ENCODE measurements at regions not wholly inside any gene's neighbourhood (a gene's known extent, or its start where the extent isn't known, plus 50 kb on each side); places are given as distances from the start of the nearest gene placed in this dataset.
"Not testable (repeated sequence)": the region's sequence is repeated elsewhere in the genome, so short reads cannot be mapped to it uniquely, and the experiment has no call there.

GRCh38 chr10:29702273-29703164 is 67.7 kb upstream of the SVIL start:
- CTCF ChIA-PET, result interaction anchor here (0.6 to 1.4 kb wide), 3 partner anchors 14 to 547 kb away, joined by 3 to 7 read pairs (median 5); no protein-coding TSS in a partner anchor
- no peak for DNase-seq (ENCODE audit: low read depth, low spot score)

GRCh38 chr10:29701306-29701705 is 66.5 kb upstream of the SVIL start:
- H3K9me3 ChIP-seq (ENCODE audit: control insufficient read depth, insufficient read depth, low read length), result no peaks in the 10 kb centered on the region
- H3K27me3 ChIP-seq (ENCODE audit: control insufficient read depth, insufficient read depth, low read length), result no peaks in the 10 kb centered on the region
- ChIA-PET CTCF (interaction anchor here (1.1 kb wide), 1 partner anchor 205 kb away, joined by 3 read pairs; no protein-coding TSS in a partner anchor), POLR2A (no interaction called here)
- no peak for DNase-seq (ENCODE audit: low read depth, low spot score)
- H3K4me3 ChIP-seq (ENCODE audit: low read depth, low read length), result no peak overlapping the region
- TF ChIP-seq CTCF (IDR thresholded peaks at IDR 0.05; ENCODE audit: low read depth, low read length), result no peak
- H3K27ac ChIP-seq (ENCODE audit: low read depth, low read length), result no peak overlapping the region

More at GRCh38 chr10:29702273-29703164, 67.7 kb upstream of the SVIL start:
- H3K27me3 ChIP-seq (ENCODE audit: control insufficient read depth, insufficient read depth, low read length), result no peaks in the 10 kb centered on the region
- H3K27ac ChIP-seq (ENCODE audit: low read depth, low read length), result no peak overlapping the region
- no peaks in the 10 kb centered on the region for H3K9me3 ChIP-seq (ENCODE audit: control insufficient read depth, insufficient read depth, low read length)
- POLR2A ChIA-PET, result no interaction called here
- no peak overlapping the region for H3K4me3 ChIP-seq (ENCODE audit: low read depth, low read length)
- TF ChIP-seq CTCF (IDR thresholded peaks at IDR 0.05; ENCODE audit: low read depth, low read length), result no peak

GRCh38 chr10:29699621-29700020 is 64.8 kb upstream of the SVIL start:
- Histone ChIP-seq H3K4me3 (ENCODE audit: low read depth, low read length) (no peak overlapping the region), H3K27me3 (ENCODE audit: control insufficient read depth, insufficient read depth, low read length) (no peaks in the 10 kb centered on the region)
- POLR2A ChIA-PET, result interaction anchor here (0.7 kb wide), 1 partner anchor 81 kb away, joined by 6 read pairs; no protein-coding TSS in a partner anchor

GRCh38 chr10:29698773-29699490 is 64.2 kb upstream of the SVIL start:
- TF ChIP-seq CTCF (IDR thresholded peaks at IDR 0.05; ENCODE audit: low read depth, low read length), result no peak
- Histone ChIP-seq H3K27ac (ENCODE audit: low read depth, low read length) (no peak overlapping the region), H3K4me3 (ENCODE audit: low read depth, low read length) (no peak overlapping the region), H3K9me3 (ENCODE audit: control insufficient read depth, insufficient read depth, low read length) (no peaks in the 10 kb centered on the region), H3K27me3 (ENCODE audit: control insufficient read depth, insufficient read depth, low read length) (no peaks in the 10 kb centered on the region)
- POLR2A ChIA-PET, result interaction anchor here (0.8 kb wide), 1 partner anchor 10 kb away, joined by 5 read pairs; no protein-coding TSS in a partner anchor
- CTCF ChIA-PET, result no interaction called here
- no peak for DNase-seq (ENCODE audit: low read depth, low spot score)

More at GRCh38 chr10:29699621-29700020, 64.8 kb upstream of the SVIL start:
- no peaks in the 10 kb centered on the region for H3K9me3 ChIP-seq (ENCODE audit: control insufficient read depth, insufficient read depth, low read length)
- CTCF ChIA-PET, result interaction anchor here (0.6 kb wide), 2 partner anchors 29 to 161 kb away, joined by 3 read pairs; no protein-coding TSS in a partner anchor
- H3K27ac ChIP-seq (ENCODE audit: low read depth, low read length), result no peak overlapping the region
- DNase-seq (ENCODE audit: low read depth, low spot score), result no peak
- TF ChIP-seq CTCF (IDR thresholded peaks at IDR 0.05; ENCODE audit: low read depth, low read length), result no peak

GRCh38 chr10:29696581-29696980 is 61.8 kb upstream of the SVIL start:
- DNase-seq (ENCODE audit: low read depth, low spot score); H3K27me3 ChIP-seq (ENCODE audit: control insufficient read depth, insufficient read depth, low read length); H3K9me3 ChIP-seq (ENCODE audit: control insufficient read depth, insufficient read depth, low read length); CTCF ChIA-PET; H3K4me3 ChIP-seq (ENCODE audit: low read depth, low read length); H3K27ac ChIP-seq (ENCODE audit: low read depth, low read length); POLR2A ChIA-PET: not testable (repeated sequence)
